ENCODE measurements at regions not wholly inside any gene's neighbourhood (a gene's known extent, or its start where the extent isn't known, plus 50 kb on each side); places are given as distances from the start of the nearest gene placed in this dataset.
"Not testable (repeated sequence)": the region's sequence is repeated elsewhere in the genome, so short reads cannot be mapped to it uniquely, and the experiment has no call there.

- DNase-seq (ENCODE audit: low spot score), result no peak
These were observed 195.6 kb downstream of the FAM43A start for GRCh38 chr3:194880940-194881925.

DNA sequence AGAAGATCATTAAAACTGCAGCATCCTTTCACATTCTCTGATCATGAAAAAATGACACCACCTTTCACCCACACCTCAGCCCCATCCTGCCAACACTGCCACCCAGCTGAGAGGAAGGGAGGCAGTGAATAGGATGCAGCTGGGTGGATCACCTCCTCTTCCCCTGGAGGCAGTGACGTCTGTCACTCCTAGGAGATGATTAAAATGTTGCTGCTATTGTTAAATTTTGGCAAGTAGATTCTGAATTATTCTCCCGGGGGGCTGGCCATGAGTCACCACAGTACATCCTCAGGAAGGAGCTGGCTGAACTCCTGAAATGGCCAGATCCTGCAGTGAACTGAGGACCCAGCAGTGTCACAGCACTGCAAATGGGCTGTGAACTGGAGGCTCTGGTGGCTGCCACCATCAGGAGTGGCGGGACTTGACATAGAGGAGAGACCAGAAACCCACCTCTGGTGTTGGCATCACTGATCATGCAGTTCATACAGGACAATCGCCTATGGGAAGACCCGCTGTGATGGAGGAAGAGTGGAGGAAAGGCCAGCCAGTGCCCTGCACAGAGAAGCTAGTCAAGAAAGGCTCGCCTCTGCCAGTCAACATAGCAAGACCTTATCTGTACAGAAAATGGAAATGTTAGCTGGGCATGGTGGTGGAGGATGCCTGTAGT, 199.1 kb downstream of the FAM43A start:
- no peak for DNase-seq (ENCODE audit: low spot score)

DNA sequence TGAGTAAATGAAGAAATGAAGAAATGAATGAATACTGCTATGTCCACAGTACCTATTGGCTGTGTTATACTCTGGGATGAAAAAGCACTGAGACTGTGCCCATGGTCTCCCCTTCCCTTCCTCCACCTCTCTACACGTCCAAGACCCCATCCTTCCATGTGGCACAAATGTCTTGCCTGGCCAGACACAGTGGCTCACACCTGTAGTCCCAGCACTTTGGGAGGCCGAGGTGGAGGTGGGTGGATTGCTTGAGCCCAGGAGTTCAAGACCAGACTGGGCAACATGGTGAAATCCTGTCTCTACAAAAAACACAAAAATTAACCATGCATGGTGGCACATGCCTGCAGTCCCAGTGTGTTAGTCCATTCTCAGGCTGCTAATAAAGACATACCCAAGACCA, 200.1 kb downstream of the FAM43A start:
- DNase-seq (ENCODE audit: low spot score), result no peak

- DNase-seq (ENCODE audit: low spot score), result no peak
These were observed 201.2 kb downstream of the FAM43A start for GRCh38 chr3:194886836-194887235.

GRCh38 chr3:194888062-194888461, 202.4 kb downstream of the FAM43A start:
- DNase-seq (ENCODE audit: low spot score), result not testable (repeated sequence)

DNA sequence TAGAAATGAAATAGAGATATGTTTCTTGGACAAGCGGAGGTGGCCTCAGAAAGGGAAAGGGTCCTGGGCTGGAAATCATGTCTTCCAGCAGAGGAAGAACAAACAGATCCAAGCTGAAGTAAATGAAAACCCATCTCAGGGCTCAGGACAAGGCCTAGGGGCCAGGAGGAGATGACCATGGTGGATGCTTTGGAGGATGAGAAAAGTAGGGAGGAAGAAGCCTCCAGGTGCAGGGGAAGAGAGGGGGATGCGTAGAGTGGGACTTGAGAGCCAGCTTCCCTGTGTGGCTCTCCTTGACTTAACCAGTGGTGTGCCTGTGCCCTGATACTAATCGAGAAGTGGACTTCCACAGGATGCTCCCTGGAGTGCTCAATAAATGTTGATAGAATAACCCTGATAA, 203.2 kb downstream of the FAM43A start:
- DNase-seq (ENCODE audit: low spot score), result no peak

GRCh38 chr3:194890091-194890490, 204.4 kb downstream of the FAM43A start:
- DNase-seq (ENCODE audit: low spot score), result no peak

- no peak for DNase-seq (ENCODE audit: low spot score)
These were observed 207.7 kb downstream of the FAM43A start for GRCh38 chr3:194893121-194893987.

DNA sequence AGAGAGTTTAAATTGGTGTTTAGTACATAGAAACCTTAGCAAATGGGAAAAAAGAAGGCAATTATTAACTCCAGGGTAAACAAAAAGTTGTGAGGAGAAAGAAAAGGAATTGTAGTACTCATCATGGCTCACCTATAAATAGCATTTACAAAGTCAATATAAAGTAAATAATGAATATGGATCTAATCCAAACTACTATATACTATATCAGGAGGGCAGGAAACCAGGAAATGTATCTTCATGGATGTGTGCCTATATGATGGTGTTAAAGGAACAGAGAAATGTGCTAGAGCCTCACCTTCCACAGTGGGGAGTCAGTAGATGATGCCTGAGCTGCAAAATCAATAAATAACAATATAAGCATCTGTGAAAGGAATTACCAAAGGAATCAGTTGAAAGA, 208.9 kb downstream of the FAM43A start:
- no peak for DNase-seq (ENCODE audit: low spot score)

GRCh38 chr3:194900854-194901522, 215.3 kb downstream of the FAM43A start:
- DNase-seq (ENCODE audit: low spot score), result no peak

DNA sequence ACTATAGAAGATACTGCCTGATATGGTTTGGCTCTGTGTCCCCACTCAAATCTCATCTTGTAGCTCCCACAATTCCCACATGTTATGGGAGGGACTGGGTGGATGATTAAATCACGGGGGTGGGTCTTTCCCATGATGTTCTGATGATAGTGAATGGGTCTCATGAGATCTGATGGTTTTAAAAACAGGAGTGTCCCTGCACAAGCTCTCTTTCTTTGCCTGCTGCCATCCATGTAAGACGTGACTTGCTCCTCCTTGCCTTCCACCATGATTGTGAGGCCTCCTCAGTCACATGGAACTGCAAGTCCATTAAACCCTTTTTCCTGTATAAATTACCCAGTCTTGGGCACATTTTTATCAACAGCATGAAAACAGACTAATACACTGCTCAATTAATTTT, 217.8 kb downstream of the FAM43A start:
- DNase-seq (ENCODE audit: low spot score), result not testable (repeated sequence)

DNA sequence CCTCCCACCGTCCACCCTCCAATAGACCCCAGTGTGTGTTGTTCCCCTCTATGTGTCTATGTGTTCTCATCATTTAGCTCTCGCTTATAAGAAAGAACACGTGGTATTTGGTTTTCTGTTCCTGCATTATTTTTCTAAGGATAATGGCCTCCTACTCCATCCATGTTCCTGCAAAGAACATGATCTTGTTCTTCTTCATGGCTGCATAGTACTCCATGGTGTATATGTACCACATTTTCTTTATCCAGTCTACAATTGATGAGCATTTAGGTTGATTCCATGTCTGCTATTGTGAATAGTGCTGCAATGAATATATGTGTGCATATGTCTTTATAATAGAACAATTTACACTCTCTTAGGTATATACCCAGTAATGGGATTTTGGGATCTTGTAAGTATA, 219.3 kb downstream of the FAM43A start:
- not testable (repeated sequence) for DNase-seq (ENCODE audit: low spot score)

GRCh38 chr3:194905696-194906095, 220.0 kb downstream of the FAM43A start:
- DNase-seq (ENCODE audit: low spot score), result no peak

DNA sequence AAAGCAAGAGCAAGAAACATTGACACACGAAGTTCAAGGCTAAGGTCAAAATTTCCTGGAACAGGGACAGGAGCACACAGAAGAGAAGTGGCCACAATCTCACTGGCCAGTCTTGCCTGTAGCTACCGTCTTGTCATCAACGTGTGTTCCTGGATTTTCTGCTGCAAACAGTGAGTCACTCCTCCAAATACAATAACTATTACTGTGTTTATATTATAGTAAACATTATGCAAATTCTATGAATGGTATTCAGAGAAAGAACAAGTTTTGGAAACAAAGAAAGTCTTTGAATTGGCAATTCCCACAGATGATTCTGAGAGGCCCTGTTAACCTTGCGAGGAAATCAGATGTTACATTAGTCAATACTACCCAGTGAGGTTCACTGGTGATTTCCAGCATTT, 220.5 kb downstream of the FAM43A start:
- DNase-seq (ENCODE audit: low spot score), result no peak

- DNase-seq (ENCODE audit: low spot score), result no peak
These were observed 221.4 kb downstream of the FAM43A start for GRCh38 chr3:194906970-194907629.

DNA sequence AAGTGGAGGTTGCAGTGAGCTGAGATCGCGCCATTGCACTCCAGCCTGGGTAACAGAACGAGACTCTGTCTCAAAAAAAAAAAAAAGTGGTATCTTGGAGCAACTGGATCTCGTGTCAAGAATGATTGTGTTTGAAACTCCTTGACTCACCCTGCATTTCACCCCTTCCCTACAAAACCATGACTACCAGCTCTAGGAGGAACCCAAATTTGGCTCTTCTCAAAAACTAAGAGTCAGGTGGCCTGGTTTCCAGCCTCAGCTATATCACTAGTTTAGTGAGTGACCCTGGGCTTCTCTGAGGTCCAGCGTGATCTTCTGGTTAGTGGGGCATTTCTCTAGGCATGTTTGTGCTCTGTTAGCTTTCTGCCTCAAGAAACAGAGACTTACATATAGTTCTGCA, 222.1 kb downstream of the FAM43A start:
- no peak for DNase-seq (ENCODE audit: low spot score)

- DNase-seq (ENCODE audit: low spot score), result no peak
These were observed 222.8 kb downstream of the FAM43A start for GRCh38 chr3:194908496-194908895.

DNA sequence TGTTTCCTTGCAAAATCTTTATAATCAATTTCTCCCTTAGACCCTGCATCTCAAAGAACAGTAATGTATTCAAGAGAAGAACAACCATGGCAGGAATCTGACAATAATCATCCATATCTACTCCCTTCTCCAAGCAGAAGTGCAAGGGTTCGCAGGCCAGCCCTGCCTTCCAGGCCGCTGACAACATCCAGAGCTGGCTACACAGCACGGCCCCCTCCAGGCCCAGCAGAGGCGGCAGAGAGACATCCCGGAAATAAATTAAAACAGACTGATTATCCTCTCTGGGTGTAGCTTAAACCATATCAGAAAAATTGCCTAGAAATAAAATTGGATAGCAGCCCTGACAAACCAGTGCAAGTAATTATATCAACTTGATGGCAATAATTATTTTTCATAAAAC, 223.3 kb downstream of the FAM43A start:
- DNase-seq (ENCODE audit: low spot score), result no peak

DNA sequence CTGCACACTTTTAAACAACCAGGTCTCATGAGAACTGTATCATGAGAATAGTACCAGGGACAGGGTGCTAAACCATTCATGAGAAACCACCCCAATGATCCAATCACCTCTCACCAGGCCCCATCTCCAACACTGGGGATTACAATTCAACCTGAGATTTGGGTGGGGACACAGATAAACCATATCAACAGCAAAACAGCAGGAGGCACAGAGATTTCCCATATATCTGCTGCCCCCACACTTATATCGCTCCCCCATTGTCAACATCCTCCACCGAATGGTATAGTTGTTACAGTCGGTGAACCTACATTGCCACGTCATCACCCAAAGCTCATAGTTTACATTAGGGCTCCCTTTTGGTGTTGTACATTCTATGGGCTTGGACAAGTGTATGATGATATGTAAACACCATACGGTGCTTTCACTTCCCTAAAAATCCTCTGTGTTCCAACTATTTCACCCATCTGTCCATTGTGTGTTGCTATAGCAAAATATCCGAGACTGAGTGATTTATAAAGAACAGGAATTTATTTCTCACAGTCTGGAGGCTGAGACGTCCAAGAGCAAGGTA, 224.8 kb downstream of the FAM43A start:
- DNase-seq (ENCODE audit: low spot score), result no peak

- DNase-seq (ENCODE audit: low spot score), result no peak
These were observed 227.6 kb downstream of the FAM43A start for GRCh38 chr3:194913316-194913715.

DNA sequence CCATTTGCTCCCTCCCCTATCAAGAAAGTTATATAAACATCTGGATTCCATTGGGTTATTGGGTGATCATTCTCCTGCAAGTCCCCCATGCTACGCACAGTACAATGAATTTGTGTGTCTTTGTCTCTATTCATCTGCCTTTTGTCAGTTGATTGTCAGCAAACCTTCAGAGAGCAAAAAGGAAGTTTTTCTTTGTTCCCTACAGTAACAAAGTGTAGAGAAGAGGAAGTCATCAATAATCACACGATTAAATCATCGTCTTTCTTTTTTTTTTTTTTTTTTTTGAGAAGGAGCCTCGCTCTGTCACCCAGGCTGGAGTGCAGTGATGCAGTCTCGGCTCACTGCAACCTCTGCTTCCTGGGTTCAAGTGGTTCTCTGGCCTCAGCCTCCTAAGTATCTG, 239.2 kb downstream of the FAM43A start:
- DNase-seq (ENCODE audit: low spot score), result not testable (repeated sequence)

All from HuH-7.5 (cell line).